OCI-LY7 (cell line): ENCODE measurements at regions not wholly inside any gene's neighbourhood (a gene's known extent, or its start where the extent isn't known, plus 50 kb on each side); places are given as distances from the start of the nearest gene placed in this dataset.

Experiments
- CTCF ChIP-seq: fragments of 200-600 bp; sonication (generic); conservative IDR thresholded peaks from 2 replicates; pipeline ENCODE4 v1.5.1; 2014; ENCODE audit warnings: mild to moderate bottlenecking, antibody characterized with exemption, low read length, moderate library complexity, mixed read lengths
- EZH2phosphoT487 ChIP-seq: fragments of 200-600 bp; sonication (generic); IDR thresholded peaks from 2 replicates; pipeline ENCODE4 v1.6.1; 2018; ENCODE audit warnings: low read depth, borderline replicate concordance, mild to moderate bottlenecking, mixed run types, antibody characterized with exemption, low read length, moderate library complexity, mixed read lengths

DNA sequence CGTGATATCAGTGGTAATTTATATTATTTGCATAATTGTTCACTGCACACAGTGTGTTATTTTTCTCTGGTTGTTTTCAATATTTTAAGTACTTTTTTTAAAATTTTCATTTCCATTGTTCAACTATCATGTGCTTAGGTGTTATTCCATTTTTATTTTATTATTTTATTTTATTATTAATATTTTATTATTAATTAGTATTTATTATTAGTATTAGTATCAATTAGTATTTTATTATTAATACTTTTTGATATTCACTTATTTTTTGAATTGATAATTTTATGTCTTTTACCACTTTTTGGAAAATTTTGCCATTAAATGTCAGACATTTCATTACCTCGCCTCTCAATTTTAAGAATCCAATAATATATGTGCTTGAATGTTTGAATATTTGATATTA is 593.8 kb upstream of the GRM3 start:
- no peak for TF ChIP-seq CTCF
- TF ChIP-seq EZH2phosphoT487, result no peak
